ENCODE measurements at regions not wholly inside any gene's neighbourhood (a gene's known extent, or its start where the extent isn't known, plus 50 kb on each side); places are given as distances from the start of the nearest gene placed in this dataset.

- no peaks in the 10 kb centered on the region for H3K9me3 ChIP-seq
- no peak for TF ChIP-seq CTCF (IDR thresholded peaks at IDR 0.05)
- FAIRE-seq (no peak), DNase-seq (no peak), ATAC-seq (peak in 1 of 4 donors; percentile 16)
- 75 to 90% methylated on average over 3 of the region's 3 CpGs for WGBS, 2 donors
- no peaks in the 10 kb centered on the region for H3K4me1 ChIP-seq
- no peak overlapping the region for H3K4me3 ChIP-seq
- H3K36me3 ChIP-seq, result no peaks in the 10 kb centered on the region
- H3K27ac ChIP-seq, result no peak overlapping the region
- H3K27me3 ChIP-seq, result no peaks in the 10 kb centered on the region
- intact Hi-C loops (cut with DNase I), result no loop called here
Observed at GRCh38 chr11:33452836-33453624, 195.8 kb downstream of the HIPK3 start.

- intact Hi-C loops (cut with DNase I), result no loop called here
- ATAC-seq (no peak), FAIRE-seq (no peak), DNase-seq (no peak)
- no peaks in the 10 kb centered on the region for H3K9me3 ChIP-seq
- no peaks in the 10 kb centered on the region for H3K4me1 ChIP-seq
- H3K27me3 ChIP-seq, result no peaks in the 10 kb centered on the region
- 45 to 55% methylated on average over 2 of the region's 2 CpGs for WGBS, 2 donors
- no peak for TF ChIP-seq CTCF (IDR thresholded peaks at IDR 0.05)
- no peaks in the 10 kb centered on the region for H3K36me3 ChIP-seq
- H3K27ac ChIP-seq, result no peak overlapping the region
- H3K4me3 ChIP-seq, result no peak overlapping the region
Observed at GRCh38 chr11:33451364-33451763, 194.2 kb downstream of the HIPK3 start.

- no peak for DNase-seq
Observed at GRCh38 chr11:33449798-33450197, 192.6 kb downstream of the HIPK3 start.

GRCh38 chr11:33448461-33449130 is 191.4 kb downstream of the HIPK3 start:
- intact Hi-C loops (cut with DNase I), result no loop called here
- FAIRE-seq (no peak), ATAC-seq (no peak)

More at GRCh38 chr11:33449798-33450197, 192.6 kb downstream of the HIPK3 start:
- intact Hi-C loops (cut with DNase I), result no loop called here
- FAIRE-seq (no peak), ATAC-seq (peak in 2 of 4 donors; percentile 26 to 68)
- no peaks in the 10 kb centered on the region for H3K36me3 ChIP-seq
- no peaks in the 10 kb centered on the region for H3K9me3 ChIP-seq
- H3K4me1 ChIP-seq, result no peaks in the 10 kb centered on the region
- H3K27me3 ChIP-seq, result no peaks in the 10 kb centered on the region
- WGBS, 2 donors, result 21 to 34% methylated on average over 3 of the region's 3 CpGs
- no peak for TF ChIP-seq CTCF (IDR thresholded peaks at IDR 0.05)
- H3K27ac ChIP-seq, result no peak overlapping the region
- H3K4me3 ChIP-seq, result no peak overlapping the region

More at GRCh38 chr11:33448461-33449130, 191.4 kb downstream of the HIPK3 start:
- H3K36me3 ChIP-seq, result no peaks in the 10 kb centered on the region
- DNase-seq, result no peak
- no peak overlapping the region for H3K4me3 ChIP-seq
- TF ChIP-seq CTCF (IDR thresholded peaks at IDR 0.05), result no peak
- no peaks in the 10 kb centered on the region for H3K9me3 ChIP-seq
- H3K27me3 ChIP-seq, result no peaks in the 10 kb centered on the region
- no peak overlapping the region for H3K27ac ChIP-seq
- no peaks in the 10 kb centered on the region for H3K4me1 ChIP-seq
- 71 to 78% methylated on average over 5 of the region's 5 CpGs for WGBS, 2 donors

Data from pancreas (tissue), 10 donors.